ENCODE measurements at regions not wholly inside any gene's neighbourhood (a gene's known extent, or its start where the extent isn't known, plus 50 kb on each side); places are given as distances from the start of the nearest gene placed in this dataset.

GRCh38 chr10:44799966-44800365 is 111.2 kb upstream of the TMEM72 start:
- TF ChIP-seq TAF1 (IDR thresholded peaks at IDR 0.05; ENCODE audit: borderline replicate concordance, low read depth, low read length) (no peak), POLR2AphosphoS5 (IDR thresholded peaks at IDR 0.05; ENCODE audit: low read depth, low read length) (no peak), POLR2A (IDR thresholded peaks at IDR 0.05; ENCODE audit: low read depth, low read length) (no peak)
